ENCODE measurements at regions not wholly inside any gene's neighbourhood (a gene's known extent, or its start where the extent isn't known, plus 50 kb on each side); places are given as distances from the start of the nearest gene placed in this dataset.

DNA sequence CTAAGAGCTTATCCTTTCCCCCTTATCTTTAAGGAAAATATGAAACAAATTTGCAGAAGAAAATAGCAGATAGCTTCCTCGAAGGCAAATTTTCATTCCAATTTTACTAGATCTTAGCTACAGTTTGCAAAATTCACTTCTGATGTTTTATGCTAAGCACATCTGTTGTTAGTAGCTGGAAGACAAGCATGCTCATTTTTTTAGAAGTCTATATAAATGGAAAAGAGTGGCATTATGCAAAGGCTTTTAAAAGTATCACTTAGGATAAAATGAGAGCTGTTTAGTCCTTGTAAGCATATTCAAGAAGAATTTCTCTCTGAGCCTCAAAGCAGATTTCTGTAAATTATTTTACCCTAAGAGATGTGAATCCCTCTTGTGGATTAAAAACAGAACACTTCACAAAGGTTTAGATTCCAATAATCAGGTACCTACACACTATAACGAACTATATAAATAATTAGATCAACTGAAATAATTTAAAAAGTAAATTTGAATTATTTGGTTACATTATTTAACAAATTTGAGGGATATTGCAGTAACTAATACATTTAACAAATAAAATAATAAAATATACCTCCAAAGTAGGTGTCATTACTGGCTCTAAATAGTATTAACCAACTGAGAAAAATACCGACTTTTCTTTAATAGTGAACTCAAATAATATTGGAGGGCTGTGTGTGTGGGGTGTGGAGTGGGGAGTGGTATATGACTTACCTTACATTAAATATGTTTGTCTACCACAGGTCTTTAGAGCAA lies 307.1 kb downstream of the SEMA3D start:
- FAIRE-seq, result no peak

More for the DNA sequence above, 307.1 kb downstream of the SEMA3D start:
- Histone ChIP-seq H2AFZ (ENCODE audit: control insufficient read depth, low read depth, low read length) (no peak overlapping the region), H3K9ac (ENCODE audit: control insufficient read depth, insufficient read depth, low read length) (no peak overlapping the region), H3K27ac (ENCODE audit: control insufficient read depth, insufficient read depth) (no peak overlapping the region), H4K20me1 (ENCODE audit: control insufficient read depth, insufficient read depth) (no peaks in the 10 kb centered on the region), H3K9me3 (replicated peaks; ENCODE audit: control insufficient read depth, insufficient read depth, low read length) (no peaks in the 10 kb centered on the region), H3K36me3 (ENCODE audit: control insufficient read depth in 2 of 2, insufficient read depth in 2 of 2, low read length in 1 of 2) (no peaks in the 10 kb centered on the region), H3K79me2 (ENCODE audit: control insufficient read depth, insufficient read depth, low read length) (no peaks in the 10 kb centered on the region), H3K27me3 (replicated peaks in 1 of 2; ENCODE audit: control insufficient read depth in 2 of 2, insufficient read depth in 2 of 2, low read length in 1 of 2) (no peaks in the 10 kb centered on the region), H3K4me1 (ENCODE audit: control insufficient read depth, insufficient read depth, low read length) (no peaks in the 10 kb centered on the region), H3K4me3 (no peak overlapping the region), H3K4me2 (ENCODE audit: control insufficient read depth, insufficient read depth) (no peak overlapping the region)
- in situ Hi-C loops (cut with MboI), result no loop called here
- 31% methylated on average over 3 of the region's 3 CpGs for WGBS (ENCODE audit: insufficient coverage, insufficient replicate concordance, low lambda C conversion rate, missing lambda C conversion rate)
- CTCF ChIA-PET, result no interaction called here
- TF ChIP-seq ZNF217 (IDR thresholded peaks at IDR 0.05) (no peak), ZNF207 (IDR thresholded peaks at IDR 0.05; ENCODE audit: borderline replicate concordance) (no peak), EP300 (IDR thresholded peaks at IDR 0.05; ENCODE audit: borderline replicate concordance in 1 of 2, control insufficient read depth in 1 of 2, low read depth in 2 of 2, low read length in 2 of 2) (no peak), GABPA (IDR thresholded peaks at IDR 0.05; ENCODE audit: low read depth) (no peak), FOXK2 (IDR thresholded peaks at IDR 0.05) (no peak)
- TF ChIP-seq, protein P1, sequence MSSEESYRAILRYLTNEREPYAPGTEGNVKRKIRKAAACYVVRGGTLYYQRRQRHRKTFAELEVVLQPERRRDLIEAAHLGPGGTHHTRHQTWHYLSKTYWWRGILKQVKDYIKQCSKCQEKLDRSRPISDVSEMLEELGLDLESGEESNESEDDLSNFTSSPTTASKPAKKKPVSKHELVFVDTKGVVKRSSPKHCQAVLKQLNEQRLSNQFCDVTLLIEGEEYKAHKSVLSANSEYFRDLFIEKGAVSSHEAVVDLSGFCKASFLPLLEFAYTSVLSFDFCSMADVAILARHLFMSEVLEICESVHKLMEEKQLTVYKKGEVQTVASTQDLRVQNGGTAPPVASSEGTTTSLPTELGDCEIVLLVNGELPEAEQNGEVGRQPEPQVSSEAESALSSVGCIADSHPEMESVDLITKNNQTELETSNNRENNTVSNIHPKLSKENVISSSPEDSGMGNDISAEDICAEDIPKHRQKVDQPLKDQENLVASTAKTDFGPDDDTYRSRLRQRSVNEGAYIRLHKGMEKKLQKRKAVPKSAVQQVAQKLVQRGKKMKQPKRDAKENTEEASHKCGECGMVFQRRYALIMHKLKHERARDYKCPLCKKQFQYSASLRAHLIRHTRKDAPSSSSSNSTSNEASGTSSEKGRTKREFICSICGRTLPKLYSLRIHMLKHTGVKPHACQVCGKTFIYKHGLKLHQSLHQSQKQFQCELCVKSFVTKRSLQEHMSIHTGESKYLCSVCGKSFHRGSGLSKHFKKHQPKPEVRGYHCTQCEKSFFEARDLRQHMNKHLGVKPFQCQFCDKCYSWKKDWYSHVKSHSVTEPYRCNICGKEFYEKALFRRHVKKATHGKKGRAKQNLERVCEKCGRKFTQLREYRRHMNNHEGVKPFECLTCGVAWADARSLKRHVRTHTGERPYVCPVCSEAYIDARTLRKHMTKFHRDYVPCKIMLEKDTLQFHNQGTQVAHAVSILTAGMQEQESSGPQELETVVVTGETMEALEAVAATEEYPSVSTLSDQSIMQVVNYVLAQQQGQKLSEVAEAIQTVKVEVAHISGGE (CRISPR knock-in tag; IDR thresholded peaks at IDR 0.05), result no peak
- DNase-seq (ENCODE audit: low read depth, low spot score) (no peak), ATAC-seq (no peak)
- intact Hi-C loops (cut with micrococcal nuclease; ENCODE audit: unreplicated experiment), result no loop called here
- POLR2A ChIA-PET, result no interaction called here
- SMC1A ChIA-PET (ENCODE audit: uncharacterized antibody, unreplicated experiment), result no interaction called here
- RAD21 ChIA-PET (ENCODE audit: unreplicated experiment), result no interaction called here
- no TSS peak for BruUV-seq (replicated peaks)

Measured in GM12878 (cell line).